IMR-90 (cell line): ENCODE measurements at regions not wholly inside any gene's neighbourhood (a gene's known extent, or its start where the extent isn't known, plus 50 kb on each side); places are given as distances from the start of the nearest gene placed in this dataset.

Experiments
- BHLHE40 ChIP-seq: fragments of 150-350 bp; IDR thresholded peaks from 2 replicates; pipeline ENCODE4 v1.6.1; 2016; ENCODE audit warnings: mild to moderate bottlenecking, low read depth, low read length
- CTCF ChIP-seq: conservative IDR thresholded peaks from 2 replicates; pipeline ENCODE4 v1.5.1; 2012; ENCODE audit warnings: mild to moderate bottlenecking, low read depth, low read length, improper control_type of control experiment
- ELK1 ChIP-seq: fragments of 150-350 bp; IDR thresholded peaks from 2 replicates; pipeline ENCODE4 v1.6.1; 2016; ENCODE audit warnings: low read depth, mild to moderate bottlenecking, low read length, moderate library complexity, borderline replicate concordance
- RFX5 ChIP-seq: IDR thresholded peaks from 2 replicates; pipeline ENCODE4 v1.8.0; 2012; ENCODE audit warnings: low read depth, mild to moderate bottlenecking, low read length, moderate library complexity
- TF ChIP-seq, protein P1 (sequence below): fragments of 150-350 bp; IDR thresholded peaks from 2 replicates; pipeline ENCODE4 v1.6.1; 2017; ENCODE audit warnings: mild to moderate bottlenecking, antibody characterized with exemption, low read length, low read depth

- TF ChIP-seq CTCF: no peak
- TF ChIP-seq BHLHE40: no peak
- TF ChIP-seq RFX5: no peak
- no peak for TF ChIP-seq ELK1
- TF ChIP-seq, protein P1, sequence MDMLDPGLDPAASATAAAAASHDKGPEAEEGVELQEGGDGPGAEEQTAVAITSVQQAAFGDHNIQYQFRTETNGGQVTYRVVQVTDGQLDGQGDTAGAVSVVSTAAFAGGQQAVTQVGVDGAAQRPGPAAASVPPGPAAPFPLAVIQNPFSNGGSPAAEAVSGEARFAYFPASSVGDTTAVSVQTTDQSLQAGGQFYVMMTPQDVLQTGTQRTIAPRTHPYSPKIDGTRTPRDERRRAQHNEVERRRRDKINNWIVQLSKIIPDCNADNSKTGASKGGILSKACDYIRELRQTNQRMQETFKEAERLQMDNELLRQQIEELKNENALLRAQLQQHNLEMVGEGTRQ: no peak
Measured at GRCh38 chr11:71147331-71147730, 105.0 kb downstream of the SHANK2 start.
